RWPE2 (cell line): ENCODE measurements at regions not wholly inside any gene's neighbourhood (a gene's known extent, or its start where the extent isn't known, plus 50 kb on each side); places are given as distances from the start of the nearest gene placed in this dataset.

Experiments
- ATAC-seq: fragments of 200-7000 bp; cut with Tn5 transposase; 3 replicates; pipeline ENCODE4 v1.9.1; 2021; ENCODE audit warnings: low read depth
- DNase-seq: peaks from one replicate; pipeline ENCODE4 v3.0.0-alpha.2; 2020; ENCODE audit warnings: low spot score
- H3K27ac ChIP-seq: fragments of 450-650 bp; 2 replicates; pipeline ENCODE4 v1.5.1; 2017; ENCODE audit warnings: mild to moderate bottlenecking; ENCODE audit not compliant: poor library complexity, severe bottlenecking
- H3K27me3 ChIP-seq: fragments of 250-450 bp; sonication (Bioruptor Pico); 2 replicates; pipeline ENCODE4 v1.5.1; 2021; ENCODE audit warnings: mild to moderate bottlenecking, moderate library complexity; ENCODE audit not compliant: insufficient read depth, poor library complexity, severe bottlenecking
- H3K36me3 ChIP-seq: fragments of 250-450 bp; sonication (Bioruptor Pico); 2 replicates; pipeline ENCODE4 v1.5.1; 2020; ENCODE audit warnings: low read depth, mild to moderate bottlenecking, moderate library complexity
- H3K4me1 ChIP-seq: fragments of 250-450 bp; sonication (Bioruptor Pico); 2 replicates; pipeline ENCODE4 v1.5.1; 2021; ENCODE audit warnings: mild to moderate bottlenecking, moderate library complexity; ENCODE audit not compliant: insufficient read depth, poor library complexity, severe bottlenecking
- H3K4me3 ChIP-seq: fragments of 250-450 bp; sonication (Bioruptor Pico); 2 replicates; pipeline ENCODE4 v1.5.1; 2021; ENCODE audit warnings: mild to moderate bottlenecking, moderate library complexity; ENCODE audit not compliant: severe bottlenecking
- H3K9me3 ChIP-seq: fragments of 250-450 bp; sonication (Bioruptor Pico); 2 replicates; pipeline ENCODE4 v1.5.1; 2021; ENCODE audit warnings: mild to moderate bottlenecking, moderate library complexity; ENCODE audit not compliant: severe bottlenecking
- CTCF ChIP-seq: fragments of 450-650 bp; IDR thresholded peaks from one replicate; pipeline ENCODE4 v1.5.1; 2017; ENCODE audit warnings: mild to moderate bottlenecking, moderate library complexity; ENCODE audit not compliant: poor library complexity, severe bottlenecking

- DNase-seq = no peak
- no peaks in the 10 kb centered on the region for H3K9me3 ChIP-seq
- ATAC-seq = no peak
These were observed 114.3 kb upstream of the MGAT5 start for GRCh38 chr2:134139611-134140010.

GRCh38 chr2:134140251-134140661, 113.6 kb upstream of the MGAT5 start:
- Histone ChIP-seq H3K9me3 (no peaks in the 10 kb centered on the region), H3K4me1 (peaks cover 52% of the 10 kb centered on the region), H3K36me3 (no peaks in the 10 kb centered on the region), H3K27me3 (no peaks in the 10 kb centered on the region), H3K4me3 (no peak overlapping the region), H3K27ac (no peak overlapping the region)
- peak; percentile 24; the same call in 2 of the 3 replicates for ATAC-seq
- TF ChIP-seq CTCF = no peak
- DNase-seq = no peak

More at GRCh38 chr2:134139611-134140010, 114.3 kb upstream of the MGAT5 start:
- no peak overlapping the region for H3K4me3 ChIP-seq
- no peak overlapping the region for H3K27ac ChIP-seq
- no peaks in the 10 kb centered on the region for H3K36me3 ChIP-seq
- H3K27me3 ChIP-seq = no peaks in the 10 kb centered on the region
- H3K4me1 ChIP-seq = peaks cover 52% of the 10 kb centered on the region
- TF ChIP-seq CTCF = no peak

GRCh38 chr2:134141598-134142340, 112.1 kb upstream of the MGAT5 start:
- TF ChIP-seq CTCF = no peak
- Histone ChIP-seq H3K4me1 (peaks cover 55% of the 10 kb centered on the region), H3K27ac (no peak overlapping the region), H3K4me3 (no peak overlapping the region), H3K36me3 (no peaks in the 10 kb centered on the region), H3K9me3 (no peaks in the 10 kb centered on the region), H3K27me3 (no peaks in the 10 kb centered on the region)
- ATAC-seq (no peak), DNase-seq (no peak)

DNA sequence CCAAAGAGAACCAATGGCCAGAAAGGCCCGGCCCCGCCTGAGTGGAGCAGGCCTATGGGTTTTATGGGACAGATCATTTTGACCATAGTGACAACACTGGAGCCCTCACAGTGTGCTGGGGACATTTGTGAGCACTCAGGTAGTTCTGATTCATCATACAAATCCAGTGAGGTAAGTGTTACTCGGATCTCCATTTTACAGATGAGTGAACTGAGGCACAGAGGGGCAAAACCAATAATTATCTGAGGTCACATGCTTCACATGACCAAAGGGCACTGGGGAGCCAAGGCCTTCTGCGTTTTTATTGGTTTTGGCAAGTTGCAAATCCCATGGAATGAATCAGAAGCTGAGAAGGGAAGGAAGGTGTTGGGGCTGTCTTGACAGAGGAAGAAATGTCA, 111.5 kb upstream of the MGAT5 start:
- Histone ChIP-seq H3K27me3 (no peaks in the 10 kb centered on the region), H3K36me3 (no peaks in the 10 kb centered on the region), H3K9me3 (no peaks in the 10 kb centered on the region), H3K4me3 (no peak overlapping the region), H3K4me1 (peaks cover 50% of the 10 kb centered on the region), H3K27ac (peak overlapping the region; percentile 52)
- TF ChIP-seq CTCF = no peak
- no peak for DNase-seq
- no peak for ATAC-seq

GRCh38 chr2:134142903-134143302, 111.0 kb upstream of the MGAT5 start:
- no peak for DNase-seq
- Histone ChIP-seq H3K9me3 (no peaks in the 10 kb centered on the region), H3K27ac (peak overlapping the region; percentile 52), H3K36me3 (no peaks in the 10 kb centered on the region), H3K27me3 (no peaks in the 10 kb centered on the region), H3K4me1 (peaks cover 44% of the 10 kb centered on the region), H3K4me3 (no peak overlapping the region)
- TF ChIP-seq CTCF = no peak
- ATAC-seq = peak; percentile 88
